AG04450 (cell line): ENCODE measurements at regions not wholly inside any gene's neighbourhood (a gene's known extent, or its start where the extent isn't known, plus 50 kb on each side); places are given as distances from the start of the nearest gene placed in this dataset.

Experiments
- CTCF ChIA-PET: fragments of 300-600, 350-600 bp; formaldehyde crosslinking; extraction: SDS; loops from one replicate; lab custom pipeline; 2022; ENCODE audit warnings: antibody characterized with exemption, inconsistent platforms; lab: Charles Lee
- POLR2A ChIA-PET: fragments of 350-600 bp; formaldehyde crosslinking; extraction: SDS; loops from one replicate; lab custom pipeline; 2021; ENCODE audit warnings: antibody characterized with exemption, inconsistent platforms; lab: Yijun Ruan, JAX
- DNase-seq: peaks from one replicate; pipeline ENCODE4 v3.0.0-alpha.2; 2011; ENCODE audit warnings: low read depth, low spot score
- H3K27ac ChIP-seq: one replicate; pipeline ENCODE4 v1.5.1; 2012; ENCODE audit warnings: low read depth, low read length, control low read depth
- H3K27me3 ChIP-seq: one replicate; pipeline ENCODE4 v1.6.0; 2012; ENCODE audit warnings: low read length; ENCODE audit not compliant: control insufficient read depth, insufficient read depth
- H3K4me3 ChIP-seq: 2 replicates; pipeline ENCODE4 v1.5.1; 2011; ENCODE audit warnings: mild to moderate bottlenecking, low read depth, low read length, control low read depth
- H3K9me3 ChIP-seq: 2 replicates; pipeline ENCODE4 v1.5.1; 2012; ENCODE audit warnings: low read length; ENCODE audit not compliant: control insufficient read depth, insufficient read depth
- CTCF ChIP-seq: IDR thresholded peaks from 2 replicates; pipeline ENCODE4 v1.5.1; 2011; ENCODE audit warnings: low read depth, low read length, control low read depth, inconsistent platforms

- Histone ChIP-seq H3K4me3 (no peak overlapping the region), H3K27me3 (peaks cover 2% of the 10 kb centered on the region), H3K27ac (no peak overlapping the region), H3K9me3 (no peaks in the 10 kb centered on the region)
- peak; percentile 60 for TF ChIP-seq CTCF
- ChIA-PET POLR2A (no interaction called here), CTCF (interaction anchor here (0.6 to 1.7 kb wide), 19 partner anchors 11 to 715 kb away, joined by 3 to 39 read pairs (median 3); no protein-coding TSS in a partner anchor)
- DNase-seq, result no peak
These were observed 446.9 kb downstream of the KIF20B start for GRCh38 chr10:90148116-90148855.

- Histone ChIP-seq H3K27me3 (peaks cover 2% of the 10 kb centered on the region), H3K4me3 (no peak overlapping the region), H3K9me3 (no peaks in the 10 kb centered on the region), H3K27ac (no peak overlapping the region)
- ChIA-PET CTCF (no interaction called here), POLR2A (no interaction called here)
- no peak for TF ChIP-seq CTCF
- no peak for DNase-seq
These were observed 448.2 kb downstream of the KIF20B start for GRCh38 chr10:90149563-90149962.

DNA sequence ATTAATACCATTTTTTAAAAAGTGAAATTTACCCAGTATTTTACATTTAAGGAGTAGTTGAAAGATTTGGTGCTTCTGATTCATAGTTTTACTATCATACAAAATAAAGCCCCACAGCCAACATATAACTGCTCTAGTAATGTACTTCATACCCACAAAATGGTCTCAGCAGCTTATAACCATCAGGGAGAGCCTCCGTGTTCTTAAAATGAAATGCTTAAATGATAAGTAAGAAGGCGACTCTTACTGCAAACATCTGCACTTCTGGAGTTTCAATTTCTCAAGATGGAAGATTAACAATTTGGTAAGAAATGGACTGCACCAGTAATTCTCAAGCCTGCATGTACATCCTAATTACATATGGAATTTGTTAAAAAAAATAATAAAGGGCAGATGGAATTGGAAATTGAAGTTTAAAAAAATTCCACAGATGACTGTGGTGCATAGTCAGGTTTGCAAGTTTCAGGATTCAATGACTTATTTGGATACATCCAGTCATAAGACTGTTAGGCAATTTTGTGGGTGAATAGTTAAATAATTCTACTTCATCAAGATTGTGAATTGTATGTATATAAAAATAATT, 461.0 kb downstream of the KIF20B start:
- peak; percentile 15 for DNase-seq
- H3K4me3 ChIP-seq, result no peak overlapping the region
- H3K9me3 ChIP-seq, result no peaks in the 10 kb centered on the region
- no peaks in the 10 kb centered on the region for H3K27me3 ChIP-seq
- no peak overlapping the region for H3K27ac ChIP-seq
- ChIA-PET POLR2A (no interaction called here), CTCF (interaction anchor here (1.2 to 1.5 kb wide), 2 partner anchors 14 to 15 kb away, joined by 4 read pairs; no protein-coding TSS in a partner anchor)
- TF ChIP-seq CTCF, result no peak

DNA sequence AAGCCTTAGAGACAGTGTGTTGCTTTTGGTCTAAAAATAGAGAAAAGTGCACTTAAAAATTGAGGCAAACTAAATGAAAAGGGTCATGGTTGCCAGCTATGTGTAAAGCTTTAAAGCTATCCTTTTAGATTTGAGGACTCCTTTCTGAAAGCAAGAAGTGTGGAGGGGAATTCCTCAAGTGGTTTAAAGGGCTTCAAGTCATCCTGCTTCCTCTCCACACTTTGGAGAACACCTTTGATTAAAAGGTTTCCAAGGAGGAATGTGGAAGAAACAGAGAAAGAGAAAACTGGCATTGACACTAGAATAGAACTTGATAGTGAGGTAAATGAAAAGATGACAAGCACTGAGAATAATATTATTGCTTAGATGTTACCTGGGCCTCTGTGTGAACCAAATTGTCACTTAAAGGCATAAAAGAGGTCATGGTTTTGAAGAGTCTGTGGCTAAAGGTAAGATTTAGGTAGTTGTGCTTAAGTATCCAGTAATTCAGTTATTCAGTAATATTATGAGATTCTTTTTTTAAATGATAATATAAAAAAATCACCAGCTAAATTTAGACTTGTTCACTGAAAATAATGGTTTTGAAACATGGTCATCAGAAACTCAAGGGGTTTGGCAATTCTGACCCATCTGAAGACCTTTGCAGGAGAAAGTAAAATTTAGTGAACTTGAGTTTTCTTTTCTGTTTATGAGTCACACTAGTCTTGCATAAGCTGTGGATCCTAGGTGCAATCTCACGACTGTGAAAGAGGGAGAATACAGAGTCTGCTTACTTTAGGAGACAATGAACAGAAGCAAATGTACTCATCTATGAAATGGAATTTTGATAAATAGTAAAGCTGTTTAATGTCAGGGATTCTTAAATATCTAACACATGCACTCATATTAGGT, 466.0 kb downstream of the KIF20B start:
- TF ChIP-seq CTCF, result no peak
- POLR2A ChIA-PET, result no interaction called here
- no peak for DNase-seq
- Histone ChIP-seq H3K27ac (no peak overlapping the region), H3K9me3 (no peaks in the 10 kb centered on the region), H3K27me3 (no peaks in the 10 kb centered on the region), H3K4me3 (no peak overlapping the region)
- CTCF ChIA-PET, result interaction anchor here (0.6 kb wide), 1 partner anchor 400 kb away, joined by 7 read pairs; no protein-coding TSS in a partner anchor
